Activated naive CD8-positive, alpha-beta T cell treated with anti-CD3 and anti-CD28 coated beads, Interleukin-2, amount 50 U/mL, for 16 hours (primary cell): ENCODE measurements at regions not wholly inside any gene's neighbourhood (a gene's known extent, or its start where the extent isn't known, plus 50 kb on each side); places are given as distances from the start of the nearest gene placed in this dataset.
A peak's percentile ranks its signal among the peaks of the same experiment; 100 is the strongest.
"Not testable (repeated sequence)": the region's sequence is repeated elsewhere in the genome, so short reads cannot be mapped to it uniquely, and the experiment has no call there.

Experiments
- DNase-seq: peaks from one replicate; pipeline ENCODE4 v3.0.0-alpha.2; 2020; ENCODE audit warnings: low read depth, low spot score

DNA sequence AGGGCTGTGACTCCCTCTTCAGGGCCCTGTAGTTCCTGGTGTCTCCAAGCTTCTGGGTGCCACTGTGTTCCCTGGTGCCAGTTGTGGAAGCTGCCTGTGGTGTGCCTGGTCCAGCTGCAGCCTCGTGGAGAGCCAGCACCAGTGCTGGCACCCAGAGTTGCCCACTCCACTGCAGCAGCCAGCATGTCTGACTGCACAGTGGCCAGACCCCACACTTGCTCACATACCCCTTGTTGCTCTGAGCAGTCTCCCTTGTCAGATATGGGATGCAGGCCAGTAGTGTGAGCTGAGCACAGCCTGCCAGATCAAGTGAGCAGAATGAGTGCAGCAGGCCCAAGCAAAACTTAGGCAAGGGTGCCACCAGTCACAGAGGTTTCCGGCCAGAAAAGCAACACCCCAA is 108.6 kb downstream of the ZMAT1 start:
- DNase-seq, result no peak

DNA sequence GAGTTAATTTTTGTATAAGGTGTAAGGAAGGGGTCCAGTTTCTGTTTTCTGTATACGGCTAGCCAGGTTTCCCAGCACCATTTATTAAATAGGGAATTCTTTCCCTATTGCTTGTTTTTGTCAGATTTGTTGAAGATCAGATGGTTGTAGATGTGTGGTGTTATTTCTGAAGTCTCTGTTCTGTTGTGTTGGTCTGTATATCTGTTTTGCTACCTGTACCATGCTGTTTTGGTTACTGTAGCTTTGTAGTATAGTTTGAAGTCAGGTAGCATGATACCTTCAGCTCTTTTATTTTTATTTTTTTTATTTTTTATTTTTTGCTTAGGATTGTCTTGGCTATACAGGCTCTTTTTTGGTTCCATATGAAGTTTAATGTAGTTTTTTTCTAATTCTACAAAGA is 114.1 kb downstream of the ZMAT1 start:
- not testable (repeated sequence) for DNase-seq

DNA sequence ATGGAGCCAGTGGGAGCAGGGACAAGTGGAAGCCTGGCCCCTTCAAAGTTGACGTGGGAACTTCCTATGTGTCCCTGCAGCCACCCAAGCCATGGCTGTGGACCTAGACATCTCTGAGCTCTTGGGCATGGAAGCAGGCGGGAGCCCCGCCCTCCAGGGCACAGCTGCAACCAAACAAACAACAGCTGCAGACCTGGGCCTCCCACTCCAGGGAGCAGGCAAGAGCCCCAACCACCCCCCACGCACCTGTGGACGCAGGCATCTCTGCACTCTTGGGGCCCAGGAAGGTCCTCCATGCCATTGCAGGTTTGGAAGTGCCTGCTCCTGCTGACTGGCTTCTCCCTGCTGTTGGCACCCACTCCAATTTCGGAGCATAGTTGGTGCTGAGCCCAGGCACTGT is 118.6 kb downstream of the ZMAT1 start:
- DNase-seq, result no peak

DNA sequence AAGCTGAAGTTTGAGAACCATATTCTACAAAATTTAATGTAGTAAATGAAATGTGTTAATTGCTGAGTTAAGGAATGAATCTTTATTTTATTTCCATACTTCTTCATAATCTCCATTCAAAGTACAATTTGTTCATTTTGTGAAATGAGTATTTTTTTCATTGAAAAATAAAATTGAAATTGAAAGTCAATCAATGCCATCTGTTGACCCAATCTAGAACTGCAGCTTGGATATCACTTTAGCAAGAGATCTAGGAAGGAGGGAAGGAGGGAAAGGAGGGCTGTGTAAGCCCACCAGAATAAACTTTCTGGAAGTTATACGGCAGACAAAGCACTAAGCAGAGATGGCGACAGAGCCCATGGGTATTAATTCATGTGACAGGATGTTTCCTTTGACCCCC is 128.4 kb downstream of the ZMAT1 start:
- no peak for DNase-seq

DNA sequence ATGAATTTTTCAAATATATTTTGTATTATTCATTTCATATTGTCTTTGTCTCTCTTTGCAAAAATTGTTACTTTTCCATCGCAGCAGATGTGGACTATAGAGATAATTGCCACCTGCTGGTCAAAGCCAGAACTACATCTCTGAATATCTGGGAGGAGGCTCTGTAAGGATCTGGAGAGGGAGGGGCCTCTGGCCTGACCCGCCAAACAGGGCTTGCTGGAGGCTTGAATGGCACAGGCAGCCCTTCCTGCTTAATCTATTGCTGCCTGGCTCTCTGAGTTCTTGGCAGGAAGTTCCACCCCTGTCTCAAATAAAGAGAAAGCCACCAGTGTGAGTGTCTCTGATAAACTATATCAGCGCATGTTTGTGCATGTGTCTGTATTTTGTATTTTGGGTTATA is 132.4 kb downstream of the ZMAT1 start:
- DNase-seq, result peak; percentile 49

DNA sequence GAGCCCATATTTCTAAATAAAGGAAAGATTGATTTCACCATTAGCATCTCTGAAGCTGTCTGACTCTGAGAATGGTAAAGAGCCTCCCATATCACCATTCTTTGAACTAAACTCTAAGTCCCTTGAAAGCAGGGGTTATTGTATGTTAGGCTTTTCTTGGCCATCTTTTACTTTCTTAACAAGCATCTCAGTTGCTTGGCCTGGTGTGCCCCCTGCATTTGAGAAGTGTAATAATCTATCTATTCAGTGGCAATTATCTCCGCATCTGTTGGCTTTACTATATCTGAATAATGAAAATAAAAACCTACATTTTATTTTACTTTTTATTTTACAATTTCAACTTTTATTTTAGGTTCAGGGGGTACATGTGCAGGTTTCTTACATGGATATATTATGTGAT is 128.3 kb upstream of the ARMCX2 start:
- no peak for DNase-seq

DNA sequence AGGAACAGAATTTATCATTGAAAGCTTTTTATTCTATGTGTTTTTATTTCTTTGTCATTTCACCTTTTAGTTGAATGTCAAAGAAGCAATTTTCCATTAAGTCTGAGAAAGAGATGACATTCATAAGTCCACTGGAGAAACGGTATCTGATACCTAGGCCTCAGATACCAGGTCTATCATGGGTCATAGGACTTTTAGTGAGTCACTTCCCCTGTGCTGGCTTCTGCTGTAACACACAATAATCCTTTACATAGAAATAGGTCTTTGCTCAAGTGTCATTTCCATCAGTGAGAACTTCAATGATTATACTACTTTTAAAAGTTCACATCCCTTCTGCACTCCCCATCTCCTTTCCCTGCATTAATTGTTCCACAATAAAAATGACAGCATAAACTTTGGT is 125.5 kb upstream of the ARMCX2 start:
- no peak for DNase-seq

DNA sequence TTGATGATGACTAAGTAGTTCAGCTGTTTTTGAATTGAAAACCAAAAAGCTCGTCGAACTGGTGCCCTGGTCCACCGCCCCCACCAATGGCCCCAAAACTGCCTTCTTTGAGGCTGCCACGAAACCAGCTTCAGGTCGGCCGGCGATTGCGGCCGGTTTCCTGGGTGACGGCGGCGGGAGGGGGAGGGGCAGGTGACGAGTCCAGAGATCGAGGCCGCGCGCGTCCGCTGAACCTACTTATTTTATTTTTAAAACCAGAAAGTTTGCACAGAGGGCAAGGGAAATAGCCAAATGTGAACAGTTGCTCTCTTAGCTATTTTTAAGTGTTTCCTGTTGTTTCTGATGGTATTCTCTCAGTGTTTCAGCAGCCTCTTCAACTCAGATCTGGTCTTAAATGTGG is 120.8 kb upstream of the ARMCX2 start:
- not testable (repeated sequence) for DNase-seq

DNA sequence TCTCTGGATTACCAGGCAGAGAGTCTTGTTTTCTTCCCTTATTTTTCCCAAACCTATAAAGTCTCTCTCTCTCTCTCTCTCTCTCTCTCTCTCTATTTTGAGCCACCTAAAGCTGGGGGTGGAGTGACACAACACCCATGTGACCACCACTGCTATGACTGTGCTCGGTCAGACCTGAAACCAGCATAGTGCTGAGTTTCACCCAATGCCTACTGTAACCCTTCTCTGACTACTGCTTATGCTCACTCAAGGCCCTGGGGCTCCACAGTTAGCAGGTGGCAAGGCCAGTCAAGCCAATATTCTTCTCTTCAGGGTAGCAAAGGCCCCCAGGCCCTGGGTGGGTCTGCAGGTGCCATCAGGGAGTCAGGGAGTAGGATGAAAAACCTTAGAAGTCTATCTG is 114.7 kb upstream of the ARMCX2 start:
- DNase-seq, result no peak

DNA sequence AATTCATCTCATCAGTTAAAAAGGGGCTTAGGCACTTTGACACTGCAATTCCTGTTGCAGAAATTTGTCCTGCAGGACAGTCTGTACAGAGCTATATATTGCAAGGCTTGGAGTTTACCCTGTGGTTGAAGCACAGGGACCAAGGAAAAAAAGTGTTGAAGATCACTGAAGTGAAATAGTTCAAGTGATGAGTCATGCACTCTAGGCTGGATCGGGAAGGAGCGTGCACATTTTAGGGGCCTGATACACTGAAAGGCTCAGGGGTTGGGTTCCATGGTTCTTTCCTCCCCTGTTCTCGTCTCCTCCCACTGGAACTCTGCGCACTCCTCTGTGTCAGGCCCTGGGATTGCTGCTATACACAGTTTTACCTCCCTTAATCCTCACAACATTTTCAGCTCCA is 104.9 kb upstream of the ARMCX2 start:
- DNase-seq, result no peak

DNA sequence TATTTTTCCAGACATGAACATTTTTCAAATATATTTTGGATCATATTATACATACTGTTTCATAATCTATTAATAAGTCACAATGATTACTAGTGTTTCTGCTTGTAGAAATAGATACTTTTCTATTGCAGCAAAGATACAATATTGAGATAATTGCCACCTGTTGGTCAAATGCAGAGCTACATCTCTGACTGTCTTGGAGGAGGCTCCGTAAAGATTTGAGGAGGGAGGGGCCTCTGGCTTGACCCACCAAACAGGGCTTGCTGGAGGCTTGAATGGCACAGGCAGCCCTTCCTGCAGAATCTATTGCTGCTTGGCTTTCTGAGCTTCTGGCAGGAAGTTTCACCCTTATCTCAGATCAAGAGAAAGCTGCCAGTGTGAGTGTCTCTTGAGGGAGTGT is 99.3 kb upstream of the ARMCX2 start:
- no peak for DNase-seq

DNA sequence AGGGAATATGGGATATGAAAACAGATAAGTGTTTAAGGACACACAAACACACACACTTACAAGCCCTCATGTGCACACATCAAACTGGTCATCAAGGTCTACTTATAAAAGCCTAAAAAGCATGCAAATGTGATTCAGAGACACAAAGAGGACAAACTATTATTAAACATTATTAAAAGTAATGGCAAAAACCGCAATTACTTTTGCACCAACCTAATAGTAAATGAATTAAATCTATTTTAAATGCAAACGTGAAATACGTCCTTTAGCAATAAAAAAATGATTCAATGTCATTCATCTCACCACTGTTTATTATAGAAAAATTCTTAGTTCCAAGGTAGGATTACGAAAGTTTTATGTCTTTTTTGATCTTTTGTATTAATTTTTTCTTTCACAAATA is 91.1 kb upstream of the ARMCX2 start:
- no peak for DNase-seq

DNA sequence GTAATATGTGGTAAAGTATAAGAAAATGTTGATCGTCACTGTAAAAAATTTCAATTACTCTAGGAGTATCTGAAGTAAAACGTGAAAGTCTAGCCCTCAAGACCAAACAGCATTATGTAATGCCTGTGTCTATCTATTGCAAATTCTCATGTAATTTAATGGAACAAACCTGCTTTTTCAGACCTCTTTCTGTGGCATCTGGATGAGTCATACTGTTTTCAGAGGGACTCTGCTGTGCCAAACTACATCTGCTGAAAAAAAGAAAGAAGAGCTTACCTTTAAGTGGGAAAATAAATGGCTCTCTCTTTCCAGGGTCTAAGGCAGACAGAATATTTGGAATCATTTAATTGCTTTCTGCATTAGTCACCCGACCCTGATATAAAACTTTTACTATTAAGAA is 89.8 kb upstream of the ARMCX2 start:
- DNase-seq, result no peak

DNA sequence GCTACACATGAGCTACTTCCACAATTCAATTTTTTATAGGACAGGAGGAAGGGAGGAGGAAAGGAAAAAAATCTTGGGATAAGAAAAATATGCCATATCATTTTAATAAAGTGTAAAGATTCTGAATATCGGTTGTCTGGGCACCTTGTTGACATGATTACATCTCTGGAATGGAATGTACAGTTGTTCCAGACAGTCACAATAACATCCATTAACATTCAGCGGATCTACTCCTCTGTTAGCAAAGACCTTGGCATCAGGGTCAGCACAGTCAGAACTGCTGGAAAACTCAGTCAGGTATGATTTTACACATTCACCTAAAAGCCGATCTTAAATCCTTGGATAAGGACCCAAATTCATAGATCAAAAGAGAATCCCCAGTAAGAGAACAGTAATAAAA is 85.4 kb upstream of the ARMCX2 start:
- no peak for DNase-seq

DNA sequence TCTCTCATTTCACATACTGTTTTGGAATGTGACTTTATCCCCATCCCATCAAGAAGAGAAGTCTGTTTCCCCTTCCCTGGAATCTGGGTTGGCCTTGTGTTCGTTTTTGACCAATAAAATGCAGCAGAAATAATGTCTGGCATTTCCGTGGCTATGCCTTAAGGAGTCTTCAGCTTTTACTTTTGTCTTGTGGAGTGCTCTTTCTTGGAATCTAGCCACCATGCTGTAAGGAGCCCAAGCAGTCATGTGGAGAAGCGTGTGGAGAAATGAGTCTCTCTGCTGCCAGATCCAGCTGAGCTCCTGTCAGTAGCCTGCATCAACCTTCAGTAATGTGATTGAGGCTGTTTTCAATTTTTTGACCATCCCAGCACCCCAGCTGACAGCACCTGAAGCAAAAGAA is 84.4 kb upstream of the ARMCX2 start:
- DNase-seq, result no peak

DNA sequence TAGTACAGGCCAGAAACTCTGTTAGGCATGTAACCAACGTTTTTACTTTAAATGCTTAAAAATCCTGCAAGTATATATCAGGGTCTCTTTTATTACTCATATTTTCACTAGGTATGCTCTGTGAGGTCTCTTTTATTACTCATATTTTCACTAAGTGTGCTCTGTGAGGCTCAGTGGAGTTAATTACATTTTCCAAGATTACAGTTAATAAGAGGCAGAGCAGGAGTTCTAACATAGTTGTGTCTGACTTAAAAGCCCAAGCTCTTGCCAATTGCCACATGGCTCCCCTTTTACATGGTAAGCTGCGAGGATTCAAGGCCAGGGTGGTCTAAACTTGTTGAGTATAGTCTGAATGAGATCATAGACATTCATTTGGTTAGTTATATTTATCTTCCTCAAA is 81.0 kb upstream of the ARMCX2 start:
- DNase-seq, result no peak

DNA sequence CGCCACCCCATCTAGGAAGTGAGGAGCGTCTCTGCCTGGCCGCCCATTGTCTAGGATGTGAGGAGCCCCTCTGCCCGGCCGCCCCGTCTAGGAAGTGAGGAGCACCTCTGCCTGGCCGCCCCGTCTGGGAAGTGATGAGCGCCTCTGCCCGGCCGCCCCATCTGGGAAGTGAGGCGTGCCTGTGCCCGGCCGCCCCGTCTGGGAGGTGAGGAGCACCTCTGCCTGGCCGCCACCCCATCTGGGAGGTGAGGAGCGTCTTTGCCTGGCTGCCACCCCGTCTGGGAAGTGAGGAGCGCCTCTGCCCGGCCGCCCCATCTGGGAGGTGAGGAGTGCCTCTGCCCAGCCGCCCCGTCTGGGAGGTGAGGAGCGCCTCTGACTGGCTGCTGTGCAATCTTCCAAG is 79.2 kb upstream of the ARMCX2 start:
- DNase-seq, result not testable (repeated sequence)

DNA sequence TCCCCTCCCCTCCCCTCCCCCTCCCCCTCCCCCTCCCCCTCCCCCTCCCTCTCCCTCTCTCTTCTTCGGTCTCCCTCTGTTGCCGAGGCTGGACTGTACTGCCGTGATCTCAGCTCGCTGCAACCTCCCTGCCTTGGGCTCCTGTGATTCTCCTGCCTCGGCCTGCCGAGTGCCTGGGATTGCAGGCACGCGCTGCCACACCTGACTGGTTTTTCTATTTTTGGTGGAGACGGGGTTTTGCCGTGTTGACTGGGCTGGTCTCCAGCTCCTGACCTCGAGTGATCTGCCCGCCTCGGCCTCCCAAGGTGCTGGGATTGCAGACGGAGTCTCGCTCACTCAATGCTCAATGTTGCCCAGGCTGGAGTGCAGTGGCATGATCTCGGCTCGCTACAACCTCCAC is 78.8 kb upstream of the ARMCX2 start:
- DNase-seq, result not testable (repeated sequence)

DNA sequence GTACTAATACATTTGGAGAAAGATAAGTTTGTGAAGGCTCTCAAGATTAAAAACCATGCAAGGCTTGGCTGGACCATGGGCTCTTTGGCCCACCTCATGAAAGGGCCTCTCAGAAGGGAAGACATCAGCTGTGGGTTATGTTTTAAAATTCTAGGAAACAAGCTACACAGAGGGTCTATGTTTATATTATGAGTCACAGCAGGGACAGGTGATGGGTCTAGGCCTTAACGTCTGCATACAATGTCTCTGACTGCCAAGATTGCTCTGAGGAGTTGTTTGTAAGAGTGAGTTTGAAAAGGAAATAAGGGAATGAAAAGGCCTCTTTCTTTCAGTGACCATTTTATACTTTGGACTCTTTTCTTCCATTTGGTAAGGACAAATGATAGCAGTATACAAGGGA is 77.0 kb upstream of the ARMCX2 start:
- no peak for DNase-seq

DNA sequence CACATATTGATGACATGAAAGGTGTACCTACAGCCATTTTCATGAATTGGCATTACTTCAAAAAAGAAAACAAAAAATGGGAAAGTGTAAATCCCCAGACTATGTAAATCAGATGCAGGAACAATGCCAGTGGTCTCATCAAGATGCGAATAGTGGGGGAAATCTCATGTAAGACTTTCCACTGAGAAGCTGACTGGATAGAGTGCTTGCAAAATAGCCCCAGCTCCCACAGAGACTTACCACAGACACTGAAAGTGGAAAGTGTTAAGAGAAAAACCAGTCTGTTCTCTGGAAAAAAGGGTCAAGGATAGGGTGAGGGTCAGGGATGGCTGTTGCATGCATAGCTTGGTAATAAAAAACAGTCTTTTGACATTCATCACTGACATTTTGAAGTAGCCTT is 73.2 kb upstream of the ARMCX2 start:
- DNase-seq, result no peak

DNA sequence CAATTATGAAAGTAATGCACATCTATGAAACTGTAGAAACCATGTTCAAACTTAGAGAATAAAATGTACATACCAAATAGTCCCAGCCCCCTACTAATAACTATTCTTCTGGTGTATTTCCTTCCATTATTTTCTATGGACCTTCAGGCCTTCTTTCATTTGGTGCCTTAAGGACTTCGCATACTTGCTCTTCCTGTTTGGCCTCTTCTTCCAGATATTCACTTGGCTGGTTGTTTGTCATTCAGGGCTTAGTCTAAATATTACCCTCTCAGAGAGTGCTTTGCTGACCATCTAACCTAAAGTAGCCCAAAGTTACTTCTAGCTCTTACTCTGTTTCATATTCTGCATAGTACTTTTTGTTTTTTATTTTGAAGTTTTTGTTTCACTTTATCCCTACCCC is 70.3 kb upstream of the ARMCX2 start:
- DNase-seq, result no peak
